ENCODE measurements at regions not wholly inside any gene's neighbourhood (a gene's known extent, or its start where the extent isn't known, plus 50 kb on each side); places are given as distances from the start of the nearest gene placed in this dataset.

DNA sequence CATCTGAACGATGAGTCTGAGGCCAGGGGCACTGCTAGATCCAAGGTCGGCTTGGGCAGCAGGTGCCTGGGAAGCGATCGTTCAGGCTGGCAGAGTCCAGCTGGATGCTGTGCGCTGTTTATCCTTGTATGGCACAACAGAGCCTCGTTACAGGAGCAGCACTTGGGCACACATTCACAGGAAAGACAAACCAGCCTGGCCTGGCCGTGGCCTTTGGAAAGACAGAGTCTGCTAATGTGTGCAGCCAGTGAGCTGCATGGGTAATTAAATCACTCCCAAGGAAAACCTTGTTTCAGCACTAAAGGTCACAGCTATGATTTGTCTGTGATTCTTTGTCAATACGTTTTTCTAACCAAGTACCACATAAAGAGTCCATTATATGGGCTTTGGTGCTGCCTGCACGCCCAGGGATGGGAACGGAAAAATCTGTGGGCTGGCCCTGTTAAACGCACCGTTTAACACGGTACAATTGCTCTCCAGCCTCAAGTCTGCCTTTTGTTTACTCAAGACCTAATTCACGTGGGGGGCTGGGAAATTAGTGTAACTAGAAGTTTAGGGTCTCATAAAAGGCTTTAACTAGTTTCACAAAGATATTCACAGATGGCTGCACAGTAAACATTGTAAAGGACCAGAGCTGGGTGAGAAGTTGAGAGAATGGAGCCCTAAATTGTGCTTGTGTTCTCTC is 509.3 kb downstream of the KDM4C start:
- TF ChIP-seq, protein P1, sequence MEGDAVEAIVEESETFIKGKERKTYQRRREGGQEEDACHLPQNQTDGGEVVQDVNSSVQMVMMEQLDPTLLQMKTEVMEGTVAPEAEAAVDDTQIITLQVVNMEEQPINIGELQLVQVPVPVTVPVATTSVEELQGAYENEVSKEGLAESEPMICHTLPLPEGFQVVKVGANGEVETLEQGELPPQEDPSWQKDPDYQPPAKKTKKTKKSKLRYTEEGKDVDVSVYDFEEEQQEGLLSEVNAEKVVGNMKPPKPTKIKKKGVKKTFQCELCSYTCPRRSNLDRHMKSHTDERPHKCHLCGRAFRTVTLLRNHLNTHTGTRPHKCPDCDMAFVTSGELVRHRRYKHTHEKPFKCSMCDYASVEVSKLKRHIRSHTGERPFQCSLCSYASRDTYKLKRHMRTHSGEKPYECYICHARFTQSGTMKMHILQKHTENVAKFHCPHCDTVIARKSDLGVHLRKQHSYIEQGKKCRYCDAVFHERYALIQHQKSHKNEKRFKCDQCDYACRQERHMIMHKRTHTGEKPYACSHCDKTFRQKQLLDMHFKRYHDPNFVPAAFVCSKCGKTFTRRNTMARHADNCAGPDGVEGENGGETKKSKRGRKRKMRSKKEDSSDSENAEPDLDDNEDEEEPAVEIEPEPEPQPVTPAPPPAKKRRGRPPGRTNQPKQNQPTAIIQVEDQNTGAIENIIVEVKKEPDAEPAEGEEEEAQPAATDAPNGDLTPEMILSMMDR (conservative IDR thresholded peaks at IDR 0.05; ENCODE audit: low read length): no peak
- no peak for TF ChIP-seq EZH2phosphoT487 (IDR thresholded peaks at IDR 0.05; ENCODE audit: borderline replicate concordance, low read depth, low read length)
